ENCODE measurements at regions not wholly inside any gene's neighbourhood (a gene's known extent, or its start where the extent isn't known, plus 50 kb on each side); places are given as distances from the start of the nearest gene placed in this dataset.

GRCh38 chr18:34647251-34647650 lies 62.8 kb upstream of the DTNA start:
- no peak for TF ChIP-seq EZH2 (IDR thresholded peaks at IDR 0.05; ENCODE audit: insufficient read depth, poor library complexity, severe bottlenecking)
- TF ChIP-seq EZH2phosphoT487 (IDR thresholded peaks at IDR 0.05; ENCODE audit: insufficient read depth, low read depth), result no peak
